HG03354 (cell line): ENCODE measurements at regions not wholly inside any gene's neighbourhood (a gene's known extent, or its start where the extent isn't known, plus 50 kb on each side); places are given as distances from the start of the nearest gene placed in this dataset.

ENCODE experiments used
- ATAC-seq: cut with Tn5 transposase; IDR thresholded peaks from one replicate; pipeline ENCODE4 v1.9.1; 2021; ENCODE audit warnings: mild to moderate bottlenecking; ENCODE audit not compliant: unreplicated experiment, poor library complexity, severe bottlenecking

GRCh38 chr11:38246451-38246850, 1648.4 kb upstream of the RAG2 start:
- no peak for ATAC-seq

- ATAC-seq, result no peak
Measured at GRCh38 chr11:38226684-38227083, 1628.6 kb upstream of the RAG2 start.

- no peak for ATAC-seq
Measured at GRCh38 chr11:38221295-38221694, 1623.3 kb upstream of the RAG2 start.

GRCh38 chr11:38219636-38220035, 1621.6 kb upstream of the RAG2 start:
- ATAC-seq, result no peak

- ATAC-seq, result no peak
Measured at GRCh38 chr11:38208951-38209350, 1610.9 kb upstream of the RAG2 start.

GRCh38 chr11:38206663-38207062, 1608.6 kb upstream of the RAG2 start:
- ATAC-seq, result no peak

GRCh38 chr11:38191101-38191500, 1593.1 kb upstream of the RAG2 start:
- no peak for ATAC-seq

GRCh38 chr11:38182126-38182866, 1584.3 kb upstream of the RAG2 start:
- no peak for ATAC-seq

GRCh38 chr11:38176686-38177322, 1578.8 kb upstream of the RAG2 start:
- ATAC-seq, result no peak

- ATAC-seq, result no peak
Measured at GRCh38 chr11:38173676-38174075, 1575.6 kb upstream of the RAG2 start.

GRCh38 chr11:38169286-38169685, 1571.2 kb upstream of the RAG2 start:
- ATAC-seq, result no peak

- ATAC-seq, result no peak
Measured at GRCh38 chr11:38163526-38163925, 1565.5 kb upstream of the RAG2 start.

GRCh38 chr11:38160433-38160832, 1562.4 kb upstream of the RAG2 start:
- ATAC-seq, result no peak

GRCh38 chr11:38159038-38159437, 1561.0 kb upstream of the RAG2 start:
- no peak for ATAC-seq

- ATAC-seq, result no peak
Measured at GRCh38 chr11:38156495-38157146, 1558.6 kb upstream of the RAG2 start.

GRCh38 chr11:38155856-38156255, 1557.8 kb upstream of the RAG2 start:
- ATAC-seq, result no peak

- ATAC-seq, result no peak
Measured at GRCh38 chr11:38153985-38154384, 1555.9 kb upstream of the RAG2 start.

GRCh38 chr11:38143852-38144251, 1545.8 kb upstream of the RAG2 start:
- no peak for ATAC-seq

- no peak for ATAC-seq
Measured at GRCh38 chr11:38138972-38139371, 1540.9 kb upstream of the RAG2 start.

GRCh38 chr11:38136887-38137286, 1538.9 kb upstream of the RAG2 start:
- ATAC-seq, result no peak

- no peak for ATAC-seq
Measured at GRCh38 chr11:38131535-38131934, 1533.5 kb upstream of the RAG2 start.
